Thyroid gland (tissue), 4 donors: ENCODE measurements at regions not wholly inside any gene's neighbourhood (a gene's known extent, or its start where the extent isn't known, plus 50 kb on each side); places are given as distances from the start of the nearest gene placed in this dataset.

ENCODE experiments used
- CTCF ChIP-seq, 6 experiments: fragments of 200-600 bp in 3 of 6; fragments of 450-650 bp in 3 of 6; sonication (generic) in 3 of 6; IDR thresholded peaks; one replicate each; pipeline ENCODE4 v1.5.1; 2016 to 2019; ENCODE audit warnings: antibody characterized with exemption in 6 of 6, mild to moderate bottlenecking in 2 of 6, inconsistent platforms in 1 of 6, moderate library complexity in 1 of 6
- POLR2A ChIP-seq, 2 donors: fragments of 450-650 bp; IDR thresholded peaks; one replicate each; pipeline ENCODE4 v1.6.1; 2017; ENCODE audit warnings: antibody characterized with exemption in 2 of 2, mild to moderate bottlenecking in 2 of 2, moderate library complexity in 1 of 2

GRCh38 chr12:111211910-111212757 lies 156.8 kb downstream of the PHETA1 start:
- TF ChIP-seq CTCF (IDR thresholded peaks at IDR 0.05) (no peak), POLR2A (IDR thresholded peaks at IDR 0.05) (no peak)
